Amniotic stem cell (primary cell): ENCODE measurements at regions not wholly inside any gene's neighbourhood (a gene's known extent, or its start where the extent isn't known, plus 50 kb on each side); places are given as distances from the start of the nearest gene placed in this dataset.

Experiments used
- DNase-seq: peaks from one replicate; lab custom pipeline; 2025; lab: John Stamatoyannopoulos, UW

DNA sequence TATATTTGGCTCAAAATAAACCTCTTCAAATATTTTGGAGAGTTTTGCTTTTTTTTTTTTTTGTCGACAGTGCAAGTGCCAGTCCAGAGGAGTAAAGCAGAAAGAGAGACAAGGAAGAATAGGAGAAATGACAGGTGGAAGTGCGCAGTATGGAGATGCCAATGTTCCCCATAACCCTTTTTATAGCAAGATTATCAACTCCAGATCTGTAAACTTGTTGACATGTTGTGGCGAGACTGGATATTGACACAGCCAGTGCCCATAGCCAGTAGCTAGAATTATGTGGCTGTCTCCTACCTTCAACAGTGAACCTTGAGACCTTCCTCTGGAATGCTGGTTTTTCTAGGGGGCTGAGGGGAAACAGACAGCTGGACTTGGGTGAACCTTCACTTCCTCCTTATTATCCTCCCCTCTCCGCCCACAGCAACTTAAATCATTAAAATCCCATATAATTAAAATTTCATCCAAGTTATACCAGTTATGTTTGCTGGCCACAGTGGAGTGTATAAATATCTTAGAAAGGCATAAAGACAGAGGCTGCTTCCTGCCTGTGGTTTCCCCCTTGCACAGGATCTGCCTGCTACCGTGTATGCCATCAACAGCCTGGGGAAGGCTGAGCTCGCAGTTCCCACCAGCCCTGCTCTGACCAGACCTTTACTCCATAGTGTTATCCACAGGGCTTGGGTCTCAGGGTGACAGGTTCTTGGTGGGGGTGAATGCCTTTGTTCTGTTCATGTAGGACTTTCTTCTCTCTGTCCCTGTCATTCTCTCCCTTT, 112.3 kb upstream of the ANKH start:
- DNase-seq: no peak

- no peak for DNase-seq
These were observed 109.1 kb upstream of the ANKH start for GRCh38 chr5:14980698-14981097.

- DNase-seq: no peak
These were observed 105.6 kb upstream of the ANKH start for GRCh38 chr5:14977058-14977685.

GRCh38 chr5:14976486-14976885, 104.9 kb upstream of the ANKH start:
- DNase-seq: no peak

GRCh38 chr5:14971873-14972272, 100.3 kb upstream of the ANKH start:
- DNase-seq: no peak

DNA sequence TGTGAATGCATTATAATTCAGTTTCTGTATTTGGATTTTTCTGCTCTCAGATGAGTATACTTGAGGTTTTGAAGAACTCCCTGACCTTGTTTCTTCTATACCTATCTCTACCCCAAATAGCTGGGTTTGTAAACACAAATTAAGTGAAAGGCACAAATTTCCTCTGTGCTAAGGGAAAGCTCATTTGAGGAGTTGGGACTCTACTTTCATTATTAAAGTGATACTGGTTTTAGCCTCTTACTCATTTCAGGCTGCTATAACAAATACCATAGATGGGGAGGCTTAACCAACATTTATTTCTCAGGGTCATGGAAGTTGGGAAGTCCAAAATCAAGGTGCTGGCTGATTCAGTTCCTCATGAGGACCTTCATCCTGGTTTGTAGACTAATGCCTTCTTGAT, 97.2 kb upstream of the ANKH start:
- no peak for DNase-seq

GRCh38 chr5:14967166-14967565, 95.6 kb upstream of the ANKH start:
- DNase-seq: no peak

GRCh38 chr5:14965815-14966214, 94.2 kb upstream of the ANKH start:
- no peak for DNase-seq

DNA sequence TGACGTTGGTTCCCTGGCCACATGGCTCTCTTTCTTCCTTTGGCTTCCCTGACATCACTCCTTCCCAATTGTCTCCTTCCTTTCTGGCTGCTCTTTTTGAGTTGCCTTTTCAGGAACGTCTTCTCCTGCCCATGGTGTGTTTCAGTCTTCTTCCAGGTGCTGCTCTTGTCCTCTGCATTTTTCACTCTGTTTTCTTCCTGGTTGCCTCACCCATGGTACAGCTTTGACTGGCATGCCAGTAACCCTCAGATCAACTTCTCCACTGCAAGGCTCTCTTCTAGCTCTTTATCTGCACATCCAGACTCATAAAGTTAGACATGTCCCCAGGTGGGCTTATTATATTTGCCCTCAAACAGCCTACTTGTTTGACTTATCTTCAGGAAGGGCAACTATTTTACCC, 91.0 kb upstream of the ANKH start:
- no peak for DNase-seq

DNA sequence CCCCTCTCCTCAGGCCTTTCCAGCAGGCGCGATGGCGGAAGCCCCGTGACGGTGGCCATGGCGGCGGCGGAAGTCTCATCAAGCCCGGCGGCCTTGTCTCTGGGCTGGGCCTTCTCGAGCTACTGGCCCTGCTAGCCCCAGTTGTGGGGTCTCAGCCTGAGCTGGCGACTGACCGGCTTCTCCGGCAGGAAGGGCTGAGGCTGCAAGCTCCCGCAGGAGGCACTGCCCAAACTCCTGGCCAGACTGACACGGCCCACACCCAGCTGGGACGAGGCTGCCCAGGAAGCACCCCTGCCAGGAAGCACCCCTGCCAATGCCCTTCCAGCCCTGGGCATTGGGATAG, 88.5 kb upstream of the ANKH start:
- no peak for DNase-seq

DNA sequence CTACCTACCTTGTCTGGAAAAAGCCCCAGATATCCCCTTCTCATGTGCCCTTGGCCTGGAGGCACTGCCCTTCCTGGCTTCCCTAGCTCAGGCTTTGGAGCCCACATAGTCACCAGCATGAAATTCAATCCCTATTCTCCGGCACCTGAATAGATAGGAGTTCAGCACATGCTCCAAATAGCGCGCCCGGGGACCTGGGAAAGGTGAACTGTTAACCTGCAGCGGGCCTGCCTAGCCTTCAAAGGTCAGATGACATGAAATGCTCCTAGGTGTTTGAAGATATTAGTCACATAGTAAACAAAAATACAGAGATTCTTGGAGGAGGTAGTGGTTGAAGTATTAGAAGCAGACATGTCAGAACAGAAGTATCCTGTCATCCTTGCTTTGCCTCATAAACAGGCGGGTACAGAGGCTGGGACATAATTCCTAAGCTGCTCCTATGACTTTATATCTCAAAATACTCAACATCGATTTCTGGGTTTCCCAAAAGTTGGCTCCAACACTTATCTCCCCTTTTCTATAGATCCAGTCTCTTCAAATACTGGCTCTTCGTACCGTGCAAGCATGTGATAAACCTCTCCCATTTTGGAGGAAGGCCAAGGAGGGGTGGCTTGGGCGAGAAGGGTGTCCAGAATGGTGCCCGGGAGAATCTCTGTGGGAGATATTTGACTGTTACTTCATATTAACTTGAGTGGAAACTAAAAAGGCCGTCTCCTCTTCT, 88.0 kb upstream of the ANKH start:
- DNase-seq: no peak

- DNase-seq: no peak
These were observed 86.6 kb upstream of the ANKH start for GRCh38 chr5:14958188-14958587.

- DNase-seq: no peak
These were observed 85.0 kb upstream of the ANKH start for GRCh38 chr5:14956423-14957046.

DNA sequence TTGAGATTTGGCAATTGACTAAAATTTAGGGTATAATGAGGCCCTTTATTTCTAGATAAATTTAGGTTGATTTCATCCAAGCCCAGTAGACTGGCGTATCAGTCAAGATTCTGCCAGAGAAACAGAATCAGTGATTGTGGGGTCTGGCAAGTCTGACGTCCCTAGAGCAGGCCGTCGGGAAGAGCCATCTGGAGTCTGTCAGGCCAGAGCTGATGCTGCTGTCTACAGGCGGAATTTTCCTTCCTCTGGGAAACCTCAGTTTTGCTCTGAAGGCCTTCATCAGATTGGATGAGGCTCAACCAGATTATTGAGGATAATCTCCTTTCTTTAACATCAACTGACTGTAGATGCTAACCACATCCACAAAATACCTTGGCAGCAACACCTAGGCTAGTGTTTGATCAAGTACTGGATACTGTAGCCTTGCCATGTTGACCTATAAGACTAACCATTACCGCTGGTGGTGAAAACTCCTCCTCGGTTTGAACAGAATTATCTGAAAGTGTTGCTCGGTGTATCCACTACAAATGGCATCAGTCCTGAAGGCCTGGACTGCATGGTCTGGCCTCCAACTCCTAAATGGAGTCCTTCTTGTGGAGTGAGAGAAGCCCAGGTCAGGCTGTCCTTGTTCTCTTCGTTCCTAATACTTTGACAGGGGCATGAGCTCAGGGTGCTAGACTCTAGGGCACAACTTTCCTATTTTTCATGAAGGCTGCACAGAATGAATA, 83.2 kb upstream of the ANKH start:
- DNase-seq: no peak

- DNase-seq: no peak
These were observed 82.6 kb upstream of the ANKH start for GRCh38 chr5:14954216-14954615.

- DNase-seq: no peak
These were observed 81.6 kb upstream of the ANKH start for GRCh38 chr5:14953075-14953607.

GRCh38 chr5:14948383-14948782, 76.8 kb upstream of the ANKH start:
- no peak for DNase-seq

- no peak for DNase-seq
These were observed 75.4 kb upstream of the ANKH start for GRCh38 chr5:14946815-14947620.

DNA sequence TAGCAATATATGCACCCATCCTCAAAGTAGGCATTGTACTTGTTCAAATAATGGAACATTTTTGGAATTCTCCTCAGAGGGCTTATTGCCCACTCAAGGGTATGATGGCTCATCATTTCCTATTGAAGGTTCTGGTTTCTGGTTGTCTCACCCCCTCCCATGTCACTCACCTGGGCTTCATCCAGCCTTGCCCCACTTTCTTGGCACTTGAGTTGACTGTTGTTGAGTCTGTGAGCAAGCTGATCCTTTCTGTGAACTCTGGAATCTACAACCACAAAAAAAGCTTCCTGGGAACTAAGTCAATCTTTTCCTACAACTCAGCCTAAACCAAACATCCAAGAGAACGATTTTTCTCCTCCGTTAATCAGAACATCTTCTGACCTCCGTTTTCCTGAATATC, 73.9 kb upstream of the ANKH start:
- DNase-seq: no peak

GRCh38 chr5:14944996-14945395, 73.4 kb upstream of the ANKH start:
- no peak for DNase-seq

GRCh38 chr5:14944350-14944739, 72.8 kb upstream of the ANKH start:
- DNase-seq: no peak
